ENCODE measurements at regions not wholly inside any gene's neighbourhood (a gene's known extent, or its start where the extent isn't known, plus 50 kb on each side); places are given as distances from the start of the nearest gene placed in this dataset.

GRCh38 chr2:12932192-12932591 lies 215.5 kb downstream of the TRIB2 start:
- TF ChIP-seq CTCF (IDR thresholded peaks at IDR 0.05; ENCODE audit: low read depth, low read length, poor library complexity, severe bottlenecking), result no peak
- TF ChIP-seq EZH2phosphoT487 (IDR thresholded peaks at IDR 0.05; ENCODE audit: borderline replicate concordance, low read length), result no peak

Data from DOHH2 (cell line).